Stimulated activated naive B cell treated with anti-CD40 and anti-IgM and Interleukin-4, amounts not matched to agents 10 μg/mL and 1 μg/mL and 100 μg/mL, for 72 hours (primary cell): ENCODE measurements at regions not wholly inside any gene's neighbourhood (a gene's known extent, or its start where the extent isn't known, plus 50 kb on each side); places are given as distances from the start of the nearest gene placed in this dataset.
A peak's percentile ranks its signal among the peaks of the same experiment; 100 is the strongest.
"Not testable (repeated sequence)": the region's sequence is repeated elsewhere in the genome, so short reads cannot be mapped to it uniquely, and the experiment has no call there.

ENCODE experiments used
- ATAC-seq, 2 donors: fragments of 150-1000 bp; cut with Tn5 transposase; replicated peaks; 2 replicates each; pipeline ENCODE4 v1.10.0; 2021; ENCODE audit warnings: moderate library complexity in 1 of 2
- DNase-seq: peaks from one replicate; pipeline ENCODE4 v3.0.0; 2021
- H3K27ac Mint-ChIP-seq: one replicate; pipeline ENCODE4 v1.8.0; 2022; ENCODE audit warnings: mild to moderate bottlenecking, mixed read lengths
- H3K27me3 Mint-ChIP-seq, 2 donors: one replicate each; pipeline ENCODE4 v1.8.0; 2022; ENCODE audit warnings: mixed read lengths in 2 of 2
- H3K36me3 Mint-ChIP-seq, 2 donors: one replicate each; pipeline ENCODE4 v1.8.0; 2022; ENCODE audit warnings: mixed read lengths in 2 of 2, mild to moderate bottlenecking in 1 of 2
- H3K4me1 Mint-ChIP-seq, 2 donors: one replicate each; pipeline ENCODE4 v1.8.0; 2022; ENCODE audit warnings: mixed read lengths in 2 of 2, mild to moderate bottlenecking in 1 of 2
- H3K4me3 Mint-ChIP-seq, 2 donors: one replicate each; pipeline ENCODE4 v1.8.0; 2022; ENCODE audit warnings: mild to moderate bottlenecking in 2 of 2, mixed read lengths in 2 of 2, moderate library complexity in 1 of 2
- H3K9me3 Mint-ChIP-seq, 2 donors: one replicate each; pipeline ENCODE4 v1.8.0; 2022; ENCODE audit warnings: mixed read lengths in 2 of 2, mild to moderate bottlenecking in 1 of 2

GRCh38 chrX:108843039-108843438 lies 106.7 kb upstream of the IRS4 start:
- H3K4me1 Mint-ChIP-seq, H3K27me3 Mint-ChIP-seq, H3K4me3 Mint-ChIP-seq, H3K9me3 Mint-ChIP-seq, H3K27ac Mint-ChIP-seq, DNase-seq, ATAC-seq, H3K36me3 Mint-ChIP-seq: not testable (repeated sequence)

GRCh38 chrX:108833993-108834392 lies 97.6 kb upstream of the IRS4 start:
- Mint-ChIP-seq H3K4me1 (no peaks in the 10 kb centered on the region), H3K9me3 (peaks cover 0 to 1% of the 10 kb centered on the region in 2 donors), H3K27ac (no peak overlapping the region), H3K36me3 (no peaks in the 10 kb centered on the region), H3K27me3 (no peaks in the 10 kb centered on the region), H3K4me3 (no peak overlapping the region)
- ATAC-seq (no peak), DNase-seq (no peak)

DNA sequence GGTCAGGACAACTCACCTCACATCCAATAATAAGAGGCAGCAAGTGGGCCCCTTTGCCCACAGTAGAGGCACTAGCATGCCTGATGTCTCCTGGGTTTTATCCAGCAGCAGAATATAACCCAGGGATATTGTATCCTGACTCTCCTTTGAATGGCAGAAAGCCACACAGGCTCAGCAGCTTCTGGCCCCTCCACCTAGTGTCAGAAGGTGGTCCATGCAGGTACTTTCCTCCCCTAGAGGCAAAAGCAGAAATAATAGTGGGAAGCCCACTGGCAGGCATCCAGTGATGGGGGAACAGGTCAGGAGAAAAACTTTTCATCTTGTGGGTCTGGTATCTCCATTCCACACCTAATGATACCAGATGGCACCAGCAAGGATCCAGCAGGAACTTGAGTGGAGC lies 75.5 kb upstream of the IRS4 start:
- no peaks in the 10 kb centered on the region for H3K4me1 Mint-ChIP-seq
- H3K4me3 Mint-ChIP-seq = no peak overlapping the region
- DNase-seq (no peak), ATAC-seq (no peak)
- H3K36me3 Mint-ChIP-seq = no peaks in the 10 kb centered on the region
- peaks cover 3 to 5% of the 10 kb centered on the region in 2 donors for H3K9me3 Mint-ChIP-seq
- H3K27me3 Mint-ChIP-seq = no peaks in the 10 kb centered on the region
- no peak overlapping the region for H3K27ac Mint-ChIP-seq

DNA sequence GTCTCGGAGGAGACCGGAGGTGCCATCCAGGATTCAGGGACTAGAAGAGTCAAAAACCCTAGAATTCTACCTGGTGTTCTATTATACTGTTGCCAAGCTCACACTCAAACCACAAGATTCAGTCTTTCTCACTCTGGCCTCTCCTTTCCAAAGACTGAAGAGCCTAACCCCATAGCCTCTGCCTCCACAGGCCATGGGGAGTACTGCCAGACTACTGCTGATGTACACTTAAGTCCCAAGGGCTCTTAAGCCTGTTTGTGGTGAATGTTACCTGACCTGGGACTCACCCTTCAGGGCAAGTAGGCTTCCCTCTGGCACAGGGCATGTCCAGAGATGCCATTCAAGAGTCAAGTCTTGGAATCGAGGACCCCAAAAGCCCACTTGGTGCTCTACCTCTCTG lies 58.9 kb upstream of the IRS4 start:
- Mint-ChIP-seq H3K36me3 (no peaks in the 10 kb centered on the region), H3K4me3 (no peak overlapping the region), H3K27me3 (no peaks in the 10 kb centered on the region), H3K27ac (no peak overlapping the region), H3K9me3 (peaks cover 7 to 9% of the 10 kb centered on the region in 2 donors), H3K4me1 (no peaks in the 10 kb centered on the region)
- DNase-seq (no peak), ATAC-seq (peak in 1 of 2 donors; percentile 23)
